AG10803 (cell line): ENCODE measurements at regions not wholly inside any gene's neighbourhood (a gene's known extent, or its start where the extent isn't known, plus 50 kb on each side); places are given as distances from the start of the nearest gene placed in this dataset.

Experiments used
- DNase-seq: peaks from one replicate; pipeline ENCODE4 v3.0.0; 2010; ENCODE audit warnings: low read depth
- H3K4me3 ChIP-seq: 2 replicates; pipeline ENCODE4 v1.5.1; 2011; ENCODE audit warnings: mild to moderate bottlenecking, low read length, control low read depth
- CTCF ChIP-seq: conservative IDR thresholded peaks from 2 replicates; pipeline ENCODE4 v1.5.1; 2011; ENCODE audit warnings: mild to moderate bottlenecking, low read length, control low read depth, inconsistent platforms

- TF ChIP-seq CTCF: no peak
- no peak overlapping the region for H3K4me3 ChIP-seq
- no peak for DNase-seq
Measured at GRCh38 chr10:84698989-84699388, 370.6 kb downstream of the CCSER2 start.

- no peak for TF ChIP-seq CTCF
Measured at GRCh38 chr10:84700668-84701369, 372.4 kb downstream of the CCSER2 start.

GRCh38 chr10:84701370-84701720 is 373.0 kb downstream of the CCSER2 start:
- no peak for TF ChIP-seq CTCF
- no peak overlapping the region for H3K4me3 ChIP-seq
- no peak for DNase-seq

More at GRCh38 chr10:84700668-84701369, 372.4 kb downstream of the CCSER2 start:
- no peak overlapping the region for H3K4me3 ChIP-seq
- no peak for DNase-seq

GRCh38 chr10:84704101-84704500 is 375.7 kb downstream of the CCSER2 start:
- TF ChIP-seq CTCF: no peak
- DNase-seq: no peak
- no peak overlapping the region for H3K4me3 ChIP-seq

- no peak for DNase-seq
- no peak overlapping the region for H3K4me3 ChIP-seq
- TF ChIP-seq CTCF: no peak
Measured at GRCh38 chr10:84706431-84706830, 378.0 kb downstream of the CCSER2 start.

GRCh38 chr10:84706875-84707274 is 378.5 kb downstream of the CCSER2 start:
- H3K4me3 ChIP-seq: no peak overlapping the region
- no peak for DNase-seq
- TF ChIP-seq CTCF: no peak

- TF ChIP-seq CTCF: no peak
- no peak overlapping the region for H3K4me3 ChIP-seq
- no peak for DNase-seq
Measured at GRCh38 chr10:84715911-84716310, 387.5 kb downstream of the CCSER2 start.
